ENCODE measurements at regions not wholly inside any gene's neighbourhood (a gene's known extent, or its start where the extent isn't known, plus 50 kb on each side); places are given as distances from the start of the nearest gene placed in this dataset.

GRCh38 chr3:115217678-115218451, 70.8 kb upstream of the ZBTB20 start (continued):
- TF ChIP-seq CTCF (CRISPR knock-in tag; IDR thresholded peaks at IDR 0.05) (peak; percentile 71), HNRNPUL1 (IDR thresholded peaks at IDR 0.05; ENCODE audit: low read depth, low read length) (no peak), ZNF672 (CRISPR knock-in tag; IDR thresholded peaks at IDR 0.05) (no peak), ZNF12 (CRISPR knock-in tag; IDR thresholded peaks at IDR 0.05) (no peak), ZNF549 (CRISPR knock-in tag; IDR thresholded peaks at IDR 0.05) (no peak), MAFG (CRISPR knock-in tag; IDR thresholded peaks at IDR 0.05) (no peak), STAG1 (CRISPR knock-in tag; IDR thresholded peaks at IDR 0.05) (peak; percentile 79), ZNF230 (CRISPR knock-in tag; IDR thresholded peaks at IDR 0.05) (no peak), ZSCAN20 (CRISPR knock-in tag; IDR thresholded peaks at IDR 0.05; ENCODE audit: borderline replicate concordance) (no peak)

- no peaks in the 10 kb centered on the region for H3K79me2 ChIP-seq (ENCODE audit: insufficient read depth, low read length)
- in situ Hi-C loops (cut with HindIII; ENCODE audit: extremely low pct_ligation_motif_present, low pct_unique_long_range_greater_than_20kb) (loop anchor here (5.0 kb wide), 2 partner anchors 473 to 598 kb away; no protein-coding TSS in a partner anchor), intact Hi-C loops (cut with micrococcal nuclease; ENCODE audit: unreplicated experiment) (loop anchor here (10.0 kb wide), 2 partner anchors 124 to 706 kb away; no protein-coding TSS in a partner anchor)
- no peak overlapping the region for H3K4me2 ChIP-seq (ENCODE audit: low read depth, low read length)
- H2AFZ ChIP-seq (ENCODE audit: low read length) = no peak overlapping the region
- H4K20me1 ChIP-seq (ENCODE audit: insufficient read depth, low read length) = no peaks in the 10 kb centered on the region
- no TSS peak for BruUV-seq (replicated peaks)
- no peaks in the 10 kb centered on the region for H3K27me3 ChIP-seq (ENCODE audit: control insufficient read depth in 1 of 2, insufficient read depth in 2 of 2, low read length in 2 of 2)
- FAIRE-seq (no peak), ATAC-seq (no peak), DNase-seq (ENCODE audit: low spot score) (no peak)
- H3K4me3 ChIP-seq (replicated peaks in 1 of 3; ENCODE audit: insufficient read depth in 1 of 3, low read depth in 2 of 3, low read length in 3 of 3) = no peak overlapping the region
- H3K27ac ChIP-seq (ENCODE audit: extremely low read length, insufficient read depth, low read length) = no peak overlapping the region
- WGBS (ENCODE audit: low lambda C conversion rate) = 0% methylated on average over 1 of the region's 1 CpG
- TF ChIP-seq MLX (CRISPR knock-in tag; IDR thresholded peaks at IDR 0.05) (no peak), CEBPB (IDR thresholded peaks at IDR 0.05; ENCODE audit: borderline replicate concordance, low read depth, low read length) (peak; percentile 29; the same call in 1 of the 2 replicates), MAX (IDR thresholded peaks at IDR 0.05) (no peak)
- ChIA-PET CTCF (ENCODE audit: low intra/inter-chr PET ratio, low total read pairs) (interaction anchor here (0.8 kb wide), 1 partner anchor 474 kb away, joined by 5 read pairs; no protein-coding TSS in a partner anchor), POLR2A (no interaction called here)
- peaks cover 15% of the 10 kb centered on the region for H3K4me1 ChIP-seq (ENCODE audit: insufficient read depth, low read length)
- H3K36me3 ChIP-seq (replicated peaks in 1 of 2; ENCODE audit: control insufficient read depth in 1 of 2, insufficient read depth in 2 of 2, low read length in 2 of 2) = no peaks in the 10 kb centered on the region
- no peaks in the 10 kb centered on the region for H3K9me3 ChIP-seq (ENCODE audit: low read length)
- no peak overlapping the region for H3K9ac ChIP-seq (ENCODE audit: insufficient read depth, low read depth, low read length)
Measured at GRCh38 chr3:115218859-115219258, 71.8 kb upstream of the ZBTB20 start.

Measured in HepG2 (cell line).